Endothelial cell of umbilical vein (primary cell): ENCODE measurements at regions not wholly inside any gene's neighbourhood (a gene's known extent, or its start where the extent isn't known, plus 50 kb on each side); places are given as distances from the start of the nearest gene placed in this dataset.

Experiments
- BruUV-seq: library from RNA; stranded (reverse); fragments of 400-500 nt; replicated peaks from 2 replicates; lab custom pipeline; 2021; lab: Mats Ljungman, UMichigan
- CTCF ChIA-PET: fragments of 300-600, 350-600 bp; sonication (Branson Sonifier 250); formaldehyde crosslinking; loops from one replicate; lab custom pipeline; 2021; ENCODE audit warnings: antibody characterized with exemption, inconsistent platforms; lab: Charles Lee
- POLR2A ChIA-PET: fragments of 300-600, 350-600 bp; sonication (Branson Sonifier 250); formaldehyde crosslinking; loops from one replicate; lab custom pipeline; 2021; ENCODE audit warnings: antibody characterized with exemption, inconsistent platforms; lab: Charles Lee
- DNase-seq: peaks from one replicate; pipeline ENCODE4 v3.0.0-alpha.2; 2011; ENCODE audit warnings: low read depth, low spot score
- FAIRE-seq: peaks from 2 replicates; lab custom pipeline; 2011; peaks lifted over from hg19 to GRCh38; lab: Jason Lieb, UNC
- H2AFZ ChIP-seq: 2 replicates; pipeline ENCODE4 v1.6.0; 2012; ENCODE audit warnings: low read depth, low read length, control low read depth, inconsistent platforms
- H3K27ac ChIP-seq: 2 replicates; pipeline ENCODE4 v1.5.1; 2011; ENCODE audit warnings: low read depth, mild to moderate bottlenecking, control low read depth, low read length, moderate library complexity; ENCODE audit not compliant: insufficient read depth
- H3K27me3 ChIP-seq, 2 experiments: 2 replicates each; pipeline versions ENCODE4 v1.6.0 to v1.6.1; 2011; ENCODE audit warnings: low read length in 2 of 2, mixed read lengths in 1 of 2; ENCODE audit not compliant: control insufficient read depth in 2 of 2, insufficient read depth in 2 of 2
- H3K36me3 ChIP-seq, 2 experiments: 2 replicates in 1 of 2; 3 replicates in 1 of 2; pipeline ENCODE4 v1.5.1; 2011; ENCODE audit warnings: low read length in 2 of 2, mild to moderate bottlenecking in 1 of 2, moderate library complexity in 1 of 2; ENCODE audit not compliant: control insufficient read depth in 2 of 2, insufficient read depth in 2 of 2; ENCODE audit errors: extremely low read depth in 1 of 2
- H3K4me1 ChIP-seq: 3 replicates; pipeline ENCODE4 v1.5.1; 2011; ENCODE audit warnings: mild to moderate bottlenecking, low read length; ENCODE audit not compliant: control insufficient read depth, insufficient read depth; ENCODE audit errors: extremely low read depth
- H3K4me2 ChIP-seq: 2 replicates; pipeline ENCODE4 v1.6.1; 2011; ENCODE audit warnings: low read length, control low read depth, mixed read lengths; ENCODE audit not compliant: insufficient read depth
- H3K4me3 ChIP-seq, 3 experiments: fragments of 200-600 bp in 1 of 3; sonication (generic), shearing (Covaris generic) in 1 of 3; replicated peaks in 1 of 3; 2 replicates each; pipeline ENCODE4 v1.5.1; 2011 to 2016; ENCODE audit warnings: control low read depth in 3 of 3, low read length in 3 of 3, mild to moderate bottlenecking in 2 of 3, inconsistent platforms in 1 of 3, low read depth in 1 of 3, moderate library complexity in 1 of 3; ENCODE audit not compliant: insufficient read depth in 1 of 3
- H3K79me2 ChIP-seq: 2 replicates; pipeline ENCODE4 v1.6.0; 2012; ENCODE audit warnings: low read length, inconsistent platforms; ENCODE audit not compliant: control insufficient read depth, insufficient read depth
- H3K9ac ChIP-seq: replicated peaks from 2 replicates; pipeline ENCODE3; 2011; ENCODE audit warnings: low read length, control low read depth; ENCODE audit not compliant: insufficient read depth; ENCODE audit errors: extremely low read depth
- H3K9me1 ChIP-seq: replicated peaks from 3 replicates; pipeline ENCODE4 v1.6.0; 2011; ENCODE audit warnings: mild to moderate bottlenecking, low read length; ENCODE audit not compliant: control insufficient read depth, insufficient read depth; ENCODE audit errors: extremely low read depth
- H3K9me3 ChIP-seq: replicated peaks from 2 replicates; pipeline ENCODE4 v1.5.1; 2012; ENCODE audit warnings: low read length, inconsistent platforms; ENCODE audit not compliant: control insufficient read depth, insufficient read depth
- H4K20me1 ChIP-seq: replicated peaks from 2 replicates; pipeline ENCODE3; 2011; ENCODE audit warnings: mild to moderate bottlenecking, low read length; ENCODE audit not compliant: control insufficient read depth, insufficient read depth; ENCODE audit errors: extremely low read depth
- EZH2 ChIP-seq: IDR thresholded peaks from 2 replicates; pipeline ENCODE4 v1.6.1; 2012; ENCODE audit warnings: borderline replicate concordance, low read depth, mild to moderate bottlenecking, moderate library complexity, low read length, inconsistent platforms; ENCODE audit not compliant: severe bottlenecking
- FOS ChIP-seq: IDR thresholded peaks from 2 replicates; pipeline ENCODE4 v1.6.1; 2011; ENCODE audit warnings: mild to moderate bottlenecking, low read length, moderate library complexity, borderline replicate concordance; ENCODE audit not compliant: insufficient read depth
- GATA2 ChIP-seq: IDR thresholded peaks from 2 replicates; pipeline ENCODE4 v1.7.0; 2011; ENCODE audit warnings: low read depth, mild to moderate bottlenecking, moderate library complexity, mixed read lengths, low read length; ENCODE audit not compliant: insufficient read length, insufficient read depth
- JUN ChIP-seq: IDR thresholded peaks from 2 replicates; pipeline ENCODE4 v1.6.1; 2011; ENCODE audit warnings: borderline replicate concordance, low read depth; ENCODE audit not compliant: insufficient read length, insufficient read depth
- MYC ChIP-seq: IDR thresholded peaks from one replicate; pipeline ENCODE4 v1.6.1; 2011; ENCODE audit warnings: mild to moderate bottlenecking, low read depth, low read length
- POLR2A ChIP-seq: IDR thresholded peaks from 2 replicates; pipeline ENCODE4 v1.6.1; 2012; ENCODE audit warnings: low read depth, mild to moderate bottlenecking, control low read depth, low read length
- POLR2AphosphoS5 ChIP-seq: IDR thresholded peaks from 2 replicates; pipeline ENCODE4 v1.6.1; 2012; ENCODE audit warnings: low read depth, mild to moderate bottlenecking, control low read depth, low read length, moderate library complexity; ENCODE audit not compliant: insufficient read depth
- dilution Hi-C: fragments of 300-500 bp; cut with MboI; formaldehyde crosslinking; loops from one replicate; pipeline ENCODE4 v1.15.0; 2019; ENCODE audit warnings: low sequenced_read_pairs; ENCODE audit not compliant: extremely low pct_ligation_motif_present
- intact Hi-C: fragments of 100-400 bp; cut with micrococcal nuclease; formaldehyde crosslinking; loops from one replicate; pipeline ENCODE4 v1.10.0; 2022
- TF ChIP-seq, protein P1 (sequence below): IDR thresholded peaks from 2 replicates; pipeline ENCODE4 v1.6.1; 2011; ENCODE audit not compliant: insufficient read depth, insufficient read length
- TF ChIP-seq, protein P2 (sequence below), 2 donors: IDR thresholded peaks; 1 replicate in 1 of 2; 2 replicates in 1 of 2; pipeline ENCODE4 v1.5.1; 2011; ENCODE audit warnings: low read length in 2 of 2, mild to moderate bottlenecking in 2 of 2, moderate library complexity in 2 of 2, control low read depth in 1 of 2, inconsistent platforms in 1 of 2, low read depth in 1 of 2; ENCODE audit not compliant: insufficient read depth in 1 of 2; ENCODE audit errors: extremely low read depth in 1 of 2

DNA sequence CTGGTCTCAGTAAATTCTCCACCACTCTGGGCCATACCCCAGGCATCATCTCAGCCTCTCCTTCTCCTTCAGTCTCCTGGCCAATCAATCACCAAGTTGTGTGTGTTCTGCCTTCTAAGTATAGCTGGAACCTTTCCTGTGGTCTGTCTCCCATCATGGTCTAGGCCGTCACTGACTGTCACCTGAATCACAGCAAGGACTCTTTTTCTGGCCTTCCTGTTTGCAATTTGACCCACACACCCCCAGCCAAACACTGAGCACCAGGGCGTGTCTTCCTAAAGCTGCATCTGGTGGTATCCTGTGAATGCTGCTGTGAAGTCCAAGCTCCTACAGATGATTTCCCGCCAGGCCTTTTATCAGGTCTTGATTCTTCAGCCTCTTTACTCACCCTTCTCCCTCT lies 52.6 kb upstream of the PRELID3B start:
- peaks cover 0 to 2% of the 10 kb centered on the region in 2 experiments for H3K27me3 ChIP-seq
- no peak for FAIRE-seq
- H2AFZ ChIP-seq, result no peak overlapping the region
- no peak overlapping the region for H3K27ac ChIP-seq
- no TSS peak for BruUV-seq
- dilution Hi-C loops, result no loop called here
- CTCF ChIA-PET, result interaction anchor here (0.9 kb wide), 1 partner anchor 9 kb away, joined by 3 read pairs; no protein-coding TSS in a partner anchor
- H3K36me3 ChIP-seq, result no peaks in the 10 kb centered on the region
- intact Hi-C loops, result no loop called here
- no peak overlapping the region for H3K4me3 ChIP-seq
- no peaks in the 10 kb centered on the region for H3K9me3 ChIP-seq
- no peaks in the 10 kb centered on the region for H4K20me1 ChIP-seq
- H3K9me1 ChIP-seq, result no peaks in the 10 kb centered on the region
- H3K79me2 ChIP-seq, result no peaks in the 10 kb centered on the region
- TF ChIP-seq POLR2A, result no peak
- no peak for DNase-seq
- H3K4me2 ChIP-seq, result no peak overlapping the region
- H3K4me1 ChIP-seq, result no peaks in the 10 kb centered on the region
- H3K9ac ChIP-seq, result no peak overlapping the region
- POLR2A ChIA-PET, result no interaction called here

DNA sequence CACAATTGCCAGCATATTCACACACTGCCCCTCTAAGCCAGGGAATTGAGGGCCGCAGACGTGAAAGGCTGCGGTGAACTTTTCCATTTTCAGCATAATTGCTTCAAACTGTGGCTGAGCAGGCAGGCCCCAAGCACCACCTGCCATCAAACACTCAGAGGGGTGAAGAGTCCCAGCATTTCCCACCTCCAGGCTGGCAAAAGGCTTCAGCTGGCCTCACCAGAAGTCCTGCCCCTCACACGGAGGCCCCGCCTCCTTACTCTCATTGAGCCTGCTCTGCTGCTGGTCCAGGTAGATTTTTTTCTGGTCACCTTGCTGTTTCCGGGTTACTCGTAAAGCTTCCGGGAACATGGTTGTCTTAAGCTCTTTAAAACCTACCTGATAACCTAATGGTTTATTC lies 52.0 kb upstream of the PRELID3B start:
- TF ChIP-seq, protein P1, sequence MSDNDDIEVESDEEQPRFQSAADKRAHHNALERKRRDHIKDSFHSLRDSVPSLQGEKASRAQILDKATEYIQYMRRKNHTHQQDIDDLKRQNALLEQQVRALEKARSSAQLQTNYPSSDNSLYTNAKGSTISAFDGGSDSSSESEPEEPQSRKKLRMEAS, result no peak
- no peak for TF ChIP-seq POLR2AphosphoS5
- no peak for TF ChIP-seq EZH2
- no peak for TF ChIP-seq MYC
- TF ChIP-seq GATA2, result no peak
- TF ChIP-seq JUN, result no peak
- TF ChIP-seq, protein P2, sequence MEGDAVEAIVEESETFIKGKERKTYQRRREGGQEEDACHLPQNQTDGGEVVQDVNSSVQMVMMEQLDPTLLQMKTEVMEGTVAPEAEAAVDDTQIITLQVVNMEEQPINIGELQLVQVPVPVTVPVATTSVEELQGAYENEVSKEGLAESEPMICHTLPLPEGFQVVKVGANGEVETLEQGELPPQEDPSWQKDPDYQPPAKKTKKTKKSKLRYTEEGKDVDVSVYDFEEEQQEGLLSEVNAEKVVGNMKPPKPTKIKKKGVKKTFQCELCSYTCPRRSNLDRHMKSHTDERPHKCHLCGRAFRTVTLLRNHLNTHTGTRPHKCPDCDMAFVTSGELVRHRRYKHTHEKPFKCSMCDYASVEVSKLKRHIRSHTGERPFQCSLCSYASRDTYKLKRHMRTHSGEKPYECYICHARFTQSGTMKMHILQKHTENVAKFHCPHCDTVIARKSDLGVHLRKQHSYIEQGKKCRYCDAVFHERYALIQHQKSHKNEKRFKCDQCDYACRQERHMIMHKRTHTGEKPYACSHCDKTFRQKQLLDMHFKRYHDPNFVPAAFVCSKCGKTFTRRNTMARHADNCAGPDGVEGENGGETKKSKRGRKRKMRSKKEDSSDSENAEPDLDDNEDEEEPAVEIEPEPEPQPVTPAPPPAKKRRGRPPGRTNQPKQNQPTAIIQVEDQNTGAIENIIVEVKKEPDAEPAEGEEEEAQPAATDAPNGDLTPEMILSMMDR (IDR thresholded peaks at IDR 0.05; ENCODE audit: extremely low read depth in 1 of 2, insufficient read depth in 1 of 2, low read depth in 1 of 2, low read length in 2 of 2), result no peak
- no peak for TF ChIP-seq FOS
- no peak for TF ChIP-seq POLR2A
- Histone ChIP-seq H4K20me1 (no peaks in the 10 kb centered on the region), H3K27me3 (peaks cover 0 to 4% of the 10 kb centered on the region in 2 experiments), H3K4me2 (no peak overlapping the region), H3K27ac (no peak overlapping the region), H3K36me3 (no peaks in the 10 kb centered on the region), H3K4me3 (no peak overlapping the region), H3K4me1 (no peaks in the 10 kb centered on the region), H3K9me1 (no peaks in the 10 kb centered on the region), H3K79me2 (no peaks in the 10 kb centered on the region), H2AFZ (no peak overlapping the region), H3K9ac (no peak overlapping the region), H3K9me3 (no peaks in the 10 kb centered on the region)
- ChIA-PET POLR2A (no interaction called here), CTCF (interaction anchor here (0.9 kb wide), 1 partner anchor 10 kb away, joined by 3 read pairs; no protein-coding TSS in a partner anchor)
- no TSS peak for BruUV-seq
- intact Hi-C loops (no loop called here), dilution Hi-C loops (no loop called here)
- DNase-seq, result no peak
- no peak for FAIRE-seq
